Activated CD4-positive, alpha-beta T cell treated with anti-CD3 and anti-CD28 coated beads, Interleukin-2, amount 50 U/mL, for 48 hours (primary cell): ENCODE measurements at regions not wholly inside any gene's neighbourhood (a gene's known extent, or its start where the extent isn't known, plus 50 kb on each side); places are given as distances from the start of the nearest gene placed in this dataset.

Experiments used
- DNase-seq, 2 experiments: peaks; one replicate each; pipeline ENCODE4 v3.0.0-alpha.2; 2020

DNA sequence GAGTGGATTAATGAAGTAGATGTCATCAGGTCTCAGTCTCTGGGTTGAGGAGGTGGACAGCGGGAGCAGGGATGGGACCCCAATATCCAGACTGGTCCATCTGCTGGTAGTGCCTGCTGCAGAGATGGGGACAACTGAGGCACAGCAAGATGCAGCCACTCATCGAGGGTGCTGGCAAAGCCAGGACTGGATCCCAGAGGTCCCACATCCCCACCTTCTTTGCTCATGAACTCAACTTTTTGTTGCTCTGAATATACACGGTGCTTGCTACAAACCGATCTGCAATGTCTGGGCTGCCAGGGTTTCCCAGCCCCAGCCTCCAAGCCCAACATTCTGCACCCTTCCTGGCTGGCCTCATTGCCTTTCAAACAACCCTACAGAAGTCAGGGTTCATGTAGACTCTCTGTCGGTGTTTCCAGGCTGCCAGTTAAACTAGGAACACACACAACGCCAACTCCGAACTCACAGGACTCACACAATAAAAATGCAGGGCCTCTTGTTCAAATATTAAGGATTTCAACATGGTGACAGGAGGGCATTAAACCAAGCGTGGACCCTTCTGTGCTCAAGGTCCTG lies 168.2 kb downstream of the MN1 start:
- DNase-seq = no peak

DNA sequence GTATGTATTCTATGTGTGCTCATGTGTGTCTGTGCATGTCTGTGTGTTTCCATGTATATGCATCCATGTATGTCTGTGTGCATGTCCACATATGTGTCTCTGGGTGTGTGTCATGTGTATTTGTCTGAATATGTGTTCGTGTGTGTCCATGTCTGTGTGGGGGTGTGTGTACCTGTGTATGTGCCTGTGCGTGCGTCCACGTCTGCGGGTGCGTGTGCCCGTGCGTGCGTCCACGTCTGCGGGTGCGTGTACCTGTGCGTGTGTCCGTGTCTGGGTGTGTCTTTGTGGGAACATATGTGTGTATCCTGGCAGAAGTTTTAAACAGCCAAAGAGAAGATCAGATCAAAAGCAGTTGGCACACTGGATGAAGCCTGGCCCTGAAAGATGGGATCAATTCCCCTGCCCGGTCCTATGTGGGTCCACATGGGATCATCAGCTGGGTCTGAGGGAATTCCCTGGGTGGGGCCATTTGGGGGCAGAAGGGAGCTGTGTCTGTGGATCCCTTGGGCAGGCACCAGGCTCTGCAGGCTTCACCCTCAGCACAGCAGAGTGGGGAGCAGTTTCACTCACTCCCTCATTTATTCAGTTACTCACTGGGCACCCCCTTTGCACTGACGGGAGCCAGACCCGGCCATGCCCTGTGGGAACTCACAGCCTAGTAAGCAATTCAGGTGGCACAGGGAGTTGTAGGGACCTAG lies 167.4 kb downstream of the MN1 start:
- no peak for DNase-seq

GRCh38 chr22:27635435-27635834 lies 166.1 kb downstream of the MN1 start:
- no peak for DNase-seq

- DNase-seq = no peak
Observed at GRCh38 chr22:27635852-27636251, 165.7 kb downstream of the MN1 start.

GRCh38 chr22:27636716-27637508 lies 164.6 kb downstream of the MN1 start:
- DNase-seq = no peak

DNA sequence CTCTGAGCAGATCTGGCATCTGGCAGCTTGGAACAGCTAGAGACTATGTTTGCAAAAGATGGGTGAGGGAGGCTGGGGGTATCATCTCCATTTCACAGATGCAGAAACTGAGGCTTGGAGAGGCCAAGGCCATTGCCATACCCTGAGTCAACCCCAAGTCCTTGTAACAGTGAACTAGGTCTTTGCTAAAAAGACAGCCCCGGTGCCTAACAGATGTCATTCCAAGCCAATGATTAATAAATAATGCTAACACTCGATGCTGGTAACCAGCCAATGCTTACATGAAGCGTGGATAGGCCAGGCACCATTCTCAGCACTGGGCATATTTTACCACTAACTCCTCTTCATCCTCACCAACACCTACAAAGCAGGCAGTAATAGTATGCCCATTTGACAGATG lies 164.0 kb downstream of the MN1 start:
- DNase-seq = no peak

DNA sequence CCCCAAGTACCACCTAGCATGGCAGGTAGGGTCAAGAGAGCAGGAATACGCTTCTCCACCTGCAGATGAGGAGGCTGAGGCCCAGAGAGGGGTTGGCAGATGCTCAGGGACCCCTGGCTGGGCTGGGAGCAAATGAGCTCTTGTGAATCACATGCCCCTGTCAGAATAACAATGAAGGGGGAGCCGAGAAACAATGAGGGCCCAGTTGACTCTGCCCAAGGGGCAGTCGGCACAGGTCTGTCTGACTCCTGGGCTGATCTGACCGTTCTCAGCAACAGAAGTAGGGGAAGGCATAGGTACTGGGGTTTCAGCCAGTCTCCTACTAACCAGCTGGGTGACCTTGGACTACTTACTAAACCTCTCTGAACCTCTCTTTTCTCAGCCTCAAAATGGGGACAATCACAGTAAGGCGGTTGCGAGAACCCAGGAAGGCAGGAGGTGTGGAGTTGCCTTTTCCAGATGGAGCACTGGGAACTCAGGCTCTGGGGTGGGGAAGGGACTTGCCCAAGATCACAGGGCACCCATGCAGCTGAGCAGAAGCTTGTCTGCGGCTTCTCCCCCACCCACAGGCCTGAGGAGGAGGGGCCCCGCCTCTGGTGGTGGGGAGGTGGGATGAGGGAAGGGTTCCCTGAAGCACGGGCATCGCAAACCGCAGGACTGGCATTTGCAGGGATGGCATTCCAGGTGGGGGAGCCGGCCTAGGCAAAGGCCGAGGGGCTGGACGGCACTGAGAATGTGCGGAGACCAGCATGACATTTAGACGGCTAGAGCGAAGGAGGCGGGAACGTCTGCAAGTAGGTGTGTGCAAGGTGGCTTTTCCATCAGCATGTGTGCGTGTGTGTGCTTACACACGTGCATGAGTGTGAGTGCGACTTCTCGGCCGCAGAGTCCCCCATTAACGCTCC lies 163.0 kb downstream of the MN1 start:
- no peak for DNase-seq

DNA sequence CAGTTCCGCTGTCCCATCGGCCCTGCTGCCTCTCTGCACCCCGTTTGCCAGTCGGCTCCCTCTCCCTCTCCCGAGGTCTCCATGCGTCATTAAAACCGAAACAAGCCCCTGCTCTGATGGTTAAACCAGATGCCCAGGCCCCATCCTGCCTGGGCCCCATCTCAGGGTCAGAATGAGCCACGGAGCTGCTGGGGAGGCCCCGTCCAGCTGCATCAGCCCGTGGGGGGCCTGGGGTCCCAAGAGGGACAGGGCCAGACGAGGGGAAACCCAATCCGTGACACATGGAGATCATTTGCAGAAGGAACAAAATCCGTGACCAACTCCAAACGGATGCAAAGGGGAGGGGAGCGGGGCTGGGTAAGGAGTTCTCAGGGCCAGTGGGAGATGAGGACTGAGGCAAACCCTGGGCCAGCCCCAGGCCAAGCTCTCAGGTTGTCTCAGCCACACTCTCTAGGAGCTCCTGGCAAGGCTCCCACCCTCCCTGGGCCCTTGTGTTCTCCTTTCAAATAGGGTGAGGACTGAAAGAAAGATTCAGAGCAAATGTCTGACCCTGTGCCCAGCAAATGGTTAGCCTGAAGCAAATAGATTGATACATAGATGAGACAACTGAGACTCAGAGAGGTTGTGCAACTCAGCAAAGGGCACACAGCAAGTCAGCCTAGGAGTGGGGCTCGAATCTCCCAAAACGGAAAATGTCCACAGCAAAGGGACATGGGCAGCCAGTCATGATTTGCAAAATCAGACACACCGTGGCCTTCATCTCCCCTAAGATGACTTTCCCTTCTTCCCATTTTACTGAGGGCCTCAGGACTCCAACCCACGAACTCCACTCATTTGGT lies 162.1 kb downstream of the MN1 start:
- DNase-seq = no peak

DNA sequence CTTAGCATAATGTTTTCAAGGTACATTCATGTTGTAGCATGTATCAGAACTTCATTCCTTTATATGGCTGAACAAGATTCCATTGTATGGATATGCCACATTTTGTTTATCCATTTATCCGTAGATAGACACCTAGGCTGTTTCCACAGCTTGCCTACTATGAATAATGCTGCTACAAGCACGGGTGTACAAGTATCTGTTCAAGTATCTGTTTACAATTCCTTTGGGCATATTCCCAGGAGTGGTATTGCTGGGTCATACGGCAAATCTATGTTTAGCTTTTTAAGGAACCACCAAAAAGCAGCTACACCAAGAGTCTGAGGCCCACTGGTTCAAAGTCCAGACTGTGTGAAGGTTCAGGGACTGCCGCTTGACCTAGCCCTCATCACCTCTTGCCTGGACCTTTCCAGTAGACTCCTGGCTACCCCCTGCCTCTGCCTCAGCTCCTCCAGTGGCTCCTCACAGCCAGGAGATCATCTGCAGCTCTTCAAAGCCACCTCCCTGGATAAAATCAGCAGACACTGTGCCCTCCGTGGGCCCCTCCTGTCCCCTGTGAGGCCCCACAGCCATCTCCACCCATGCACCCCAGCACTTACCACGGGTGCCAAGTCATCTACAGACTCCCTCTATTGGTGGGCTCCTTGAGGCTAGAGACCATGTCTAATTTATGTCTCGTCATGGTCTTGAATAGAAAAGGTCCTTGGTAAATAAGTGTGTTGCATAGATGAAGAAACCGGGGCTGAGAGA lies 160.3 kb downstream of the MN1 start:
- DNase-seq = no peak

GRCh38 chr22:27642104-27642800 lies 159.3 kb downstream of the MN1 start:
- DNase-seq = no peak

GRCh38 chr22:27643907-27644306 lies 157.6 kb downstream of the MN1 start:
- DNase-seq = no peak

GRCh38 chr22:27644566-27644965 lies 157.0 kb downstream of the MN1 start:
- DNase-seq = no peak

- no peak for DNase-seq
Observed at GRCh38 chr22:27647540-27647939, 154.0 kb downstream of the MN1 start.

DNA sequence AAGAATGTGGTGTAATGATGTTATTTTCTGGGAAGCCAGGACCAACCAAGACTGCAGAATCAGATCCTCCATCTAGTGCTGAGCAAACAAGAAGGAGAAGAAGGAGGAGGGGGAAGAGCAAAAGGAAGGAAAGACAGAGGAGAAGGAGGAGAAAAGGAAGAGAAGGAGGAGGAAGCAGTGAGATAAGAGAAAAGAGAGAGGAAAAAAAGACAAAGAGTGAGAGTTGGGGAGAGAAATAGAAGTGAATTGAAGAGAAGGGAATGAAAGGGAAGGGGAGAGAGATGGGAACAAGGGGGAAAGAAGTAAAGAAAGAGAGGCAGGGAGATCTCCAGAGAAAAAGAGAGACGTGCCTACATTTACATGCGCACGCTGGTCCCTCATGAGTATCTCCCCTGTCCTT lies 153.5 kb downstream of the MN1 start:
- no peak for DNase-seq

- DNase-seq = no peak
Observed at GRCh38 chr22:27648853-27649252, 152.7 kb downstream of the MN1 start.

DNA sequence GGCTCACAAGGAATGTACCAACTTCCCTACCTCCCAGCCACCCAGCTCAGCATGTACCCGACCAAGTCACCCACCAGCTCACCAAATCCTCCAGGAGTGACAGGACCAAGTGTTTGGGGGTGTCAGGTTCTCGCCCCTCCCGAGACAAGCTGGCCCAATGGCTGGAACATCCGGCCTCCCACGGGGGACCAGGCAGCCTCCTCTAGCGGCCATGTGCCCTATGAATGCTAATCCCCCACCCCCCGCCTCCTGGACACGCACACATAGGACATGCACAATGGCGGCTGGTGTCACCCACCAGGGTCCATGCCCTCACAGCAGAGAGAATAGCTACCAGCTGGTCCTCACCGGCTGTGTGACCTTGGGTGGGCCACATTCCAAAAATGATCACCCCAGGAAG lies 151.0 kb downstream of the MN1 start:
- DNase-seq = no peak

GRCh38 chr22:27650985-27651384 lies 150.6 kb downstream of the MN1 start:
- DNase-seq = no peak

GRCh38 chr22:27651486-27651885 lies 150.1 kb downstream of the MN1 start:
- DNase-seq = no peak

- no peak for DNase-seq
Observed at GRCh38 chr22:27654546-27655445, 146.8 kb downstream of the MN1 start.
